Liver (tissue), 8 donors: ENCODE measurements at regions not wholly inside any gene's neighbourhood (a gene's known extent, or its start where the extent isn't known, plus 50 kb on each side); places are given as distances from the start of the nearest gene placed in this dataset.

Source experiments
- DNase-seq: peaks from one replicate; pipeline ENCODE4 v3.0.0-alpha.2; 2017; ENCODE audit warnings: low spot score
- H3K27ac ChIP-seq, 2 donors: one replicate each; pipeline ENCODE4 v1.7.0; 2013; ENCODE audit warnings: inconsistent platforms in 2 of 2, low read length in 2 of 2, control low read depth in 1 of 2, low read depth in 1 of 2, mild to moderate bottlenecking in 1 of 2
- H3K27me3 ChIP-seq, 4 donors: one replicate each; pipeline versions ENCODE4 v1.6.1 to v1.7.0; 2013; ENCODE audit warnings: low read length in 3 of 4, inconsistent platforms in 1 of 4, mild to moderate bottlenecking in 1 of 4, moderate library complexity in 1 of 4; ENCODE audit not compliant: control insufficient read depth in 4 of 4, insufficient read depth in 4 of 4
- H3K36me3 ChIP-seq, 4 donors: one replicate each; pipeline versions ENCODE4 v1.6.1 to v1.7.0; 2013; ENCODE audit warnings: low read length in 3 of 4, mild to moderate bottlenecking in 3 of 4, low read depth in 1 of 4, moderate library complexity in 1 of 4; ENCODE audit not compliant: control insufficient read depth in 4 of 4, insufficient read depth in 3 of 4
- H3K4me1 ChIP-seq, 4 donors: one replicate each; pipeline versions ENCODE4 v1.6.1 to v1.7.0; 2013; ENCODE audit warnings: low read length in 3 of 4, mild to moderate bottlenecking in 3 of 4, moderate library complexity in 1 of 4; ENCODE audit not compliant: control insufficient read depth in 4 of 4, insufficient read depth in 4 of 4
- H3K4me3 ChIP-seq, 3 donors: one replicate each; pipeline versions ENCODE4 v1.6.1 to v1.7.0; 2013; ENCODE audit warnings: low read length in 3 of 3, control low read depth in 1 of 3, low read depth in 1 of 3, mild to moderate bottlenecking in 1 of 3
- H3K9ac ChIP-seq, 2 donors: one replicate each; pipeline ENCODE4 v1.7.0; 2013; ENCODE audit warnings: low read length in 2 of 2, mild to moderate bottlenecking in 2 of 2, moderate library complexity in 2 of 2, control low read depth in 1 of 2, low read depth in 1 of 2
- H3K9me3 ChIP-seq, 4 donors: one replicate each; pipeline versions ENCODE4 v1.6.1 to v1.7.0; 2013; ENCODE audit warnings: low read length in 3 of 4; ENCODE audit not compliant: control insufficient read depth in 4 of 4
- ATF3 ChIP-seq: IDR thresholded peaks from 2 replicates; pipeline ENCODE4 v1.6.1; 2016; ENCODE audit warnings: antibody characterized with exemption
- CTCF ChIP-seq: fragments of 150-350 bp; IDR thresholded peaks from 2 replicates; pipeline ENCODE4 v1.5.1; 2017; ENCODE audit warnings: improper control_type of control experiment, low read depth, low read length; ENCODE audit not compliant: missing input control
- EGR1 ChIP-seq, 2 donors: IDR thresholded peaks; 2 replicates each; pipeline ENCODE4 v1.6.1; 2016 to 2018; ENCODE audit warnings: antibody characterized with exemption in 2 of 2, low read depth in 2 of 2
- FOXA1 ChIP-seq: IDR thresholded peaks from 2 replicates; pipeline ENCODE4 v1.6.1; 2016; ENCODE audit warnings: antibody characterized with exemption
- FOXA2 ChIP-seq: IDR thresholded peaks from 2 replicates; pipeline ENCODE4 v1.6.1; 2016; ENCODE audit warnings: antibody characterized with exemption
- GABPA ChIP-seq, 2 donors: IDR thresholded peaks in 1 of 2; conservative IDR thresholded peaks in 1 of 2; 2 replicates each; pipeline ENCODE4 v1.6.1; 2016; ENCODE audit warnings: antibody characterized with exemption in 2 of 2, mild to moderate bottlenecking in 1 of 2, moderate library complexity in 1 of 2
- HNF4A ChIP-seq, 2 donors: conservative IDR thresholded peaks; 2 replicates each; pipeline ENCODE4 v1.6.1; 2016; ENCODE audit warnings: antibody characterized with exemption in 2 of 2, mild to moderate bottlenecking in 2 of 2
- HNF4G ChIP-seq: IDR thresholded peaks from 2 replicates; pipeline ENCODE4 v1.6.1; 2016; ENCODE audit warnings: antibody characterized with exemption
- JUND ChIP-seq, 2 donors: IDR thresholded peaks; 2 replicates each; pipeline ENCODE4 v1.6.1; 2016; ENCODE audit warnings: antibody characterized with exemption in 2 of 2
- MAX ChIP-seq: IDR thresholded peaks from 2 replicates; pipeline ENCODE4 v1.6.1; 2016; ENCODE audit warnings: antibody characterized with exemption
- NR2F2 ChIP-seq: IDR thresholded peaks from 2 replicates; pipeline ENCODE4 v1.6.1; 2016; ENCODE audit warnings: antibody characterized with exemption
- RAD21 ChIP-seq, 2 donors: IDR thresholded peaks; 2 replicates each; pipeline ENCODE4 v1.6.1; 2016; ENCODE audit warnings: antibody characterized with exemption in 2 of 2, mild to moderate bottlenecking in 2 of 2
- REST ChIP-seq: IDR thresholded peaks from 2 replicates; pipeline ENCODE4 v1.6.1; 2016; ENCODE audit warnings: antibody characterized with exemption, mild to moderate bottlenecking
- RXRA ChIP-seq, 2 donors: IDR thresholded peaks; 2 replicates each; pipeline ENCODE4 v1.6.1; 2017 to 2018; ENCODE audit warnings: antibody characterized with exemption in 2 of 2, mild to moderate bottlenecking in 1 of 2
- SP1 ChIP-seq: IDR thresholded peaks from 2 replicates; pipeline ENCODE4 v1.6.1; 2018; ENCODE audit warnings: antibody characterized with exemption, mild to moderate bottlenecking
- TAF1 ChIP-seq: conservative IDR thresholded peaks from 2 replicates; pipeline ENCODE4 v1.6.1; 2016; ENCODE audit warnings: antibody characterized with exemption, mild to moderate bottlenecking
- YY1 ChIP-seq: IDR thresholded peaks from 2 replicates; pipeline ENCODE4 v1.6.1; 2016; ENCODE audit warnings: antibody characterized with exemption, mild to moderate bottlenecking
- WGBS: extraction: QIAGEN DNeasy Blood & Tissue Kit; methylation state at CpG from one replicate; pipeline ENCODE4 v1.1.7; 2013; 5-methylcytosine and 5-hydroxymethylcytosine counted together
- TF ChIP-seq, protein P1 (sequence below): IDR thresholded peaks from 2 replicates; pipeline ENCODE4 v1.6.1; 2016; ENCODE audit warnings: antibody characterized with exemption
- donor health status: healthy.
- donor health status: healthy.
- donor health status: healthy.
- donor health status: healthy.
- donor health status: healthy.

DNA sequence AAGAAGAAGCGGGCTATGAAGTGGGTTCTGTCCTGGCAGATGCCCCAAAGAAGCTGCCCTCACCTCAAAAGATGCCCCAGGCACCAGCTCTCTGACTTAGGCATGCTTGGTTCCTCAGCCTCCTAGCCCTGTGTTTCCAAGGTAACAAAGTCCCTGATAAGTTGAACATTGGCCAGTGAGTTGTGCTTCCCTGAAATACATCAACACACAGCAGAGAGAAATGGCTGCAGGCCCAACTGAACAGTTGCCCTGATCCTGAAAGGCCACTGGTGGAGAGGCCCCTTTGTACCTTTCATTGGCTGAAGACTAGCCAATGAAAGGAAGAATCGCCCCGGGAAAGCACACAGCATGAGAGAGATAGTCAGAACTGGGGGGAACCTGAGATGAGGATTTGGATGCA is 169.9 kb upstream of the CTNNB1 start:
- Histone ChIP-seq H3K36me3 (no peaks in the 10 kb centered on the region), H3K27me3 (no peaks in the 10 kb centered on the region), H3K9me3 (no peaks in the 10 kb centered on the region), H3K4me1 (no peaks in the 10 kb centered on the region), H3K4me3 (no peak overlapping the region), H3K9ac (no peak overlapping the region), H3K27ac (no peak overlapping the region)
- no peak for DNase-seq
- no peak for TF ChIP-seq RXRA (IDR thresholded peaks at IDR 0.05)
- TF ChIP-seq SP1, result no peak
- no peak for TF ChIP-seq RAD21 (IDR thresholded peaks at IDR 0.05)
- no peak for TF ChIP-seq YY1
- TF ChIP-seq CTCF, result no peak
- TF ChIP-seq MAX, result no peak
- no peak for TF ChIP-seq NR2F2
- TF ChIP-seq GABPA (IDR thresholded peaks at IDR 0.05 in 1 of 2, conservative IDR thresholded peaks at IDR 0.05 in 1 of 2), result no peak
- 56% methylated on average over 3 of the region's 3 CpGs for WGBS

DNA sequence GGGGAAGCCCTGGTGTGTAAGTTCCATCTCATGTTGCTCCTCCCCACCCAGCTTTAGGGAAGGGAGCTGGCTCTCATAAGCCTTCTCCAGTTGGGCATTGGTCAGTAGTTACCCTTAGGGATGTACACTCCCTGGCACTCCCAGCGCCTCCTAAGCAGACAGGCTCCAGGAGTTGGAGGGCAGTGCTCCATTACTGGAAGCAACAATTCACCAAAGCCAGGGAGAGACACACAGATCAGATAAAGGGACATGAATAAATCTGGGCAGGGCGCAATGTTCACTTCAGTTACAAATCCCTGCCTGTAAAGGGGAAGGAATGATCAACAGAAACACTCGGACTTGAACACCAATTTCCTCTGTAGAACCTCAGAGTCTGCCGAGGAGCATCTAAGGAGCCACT is 169.1 kb upstream of the CTNNB1 start:
- no peak for DNase-seq
- Histone ChIP-seq H3K36me3 (no peaks in the 10 kb centered on the region), H3K9ac (no peak overlapping the region), H3K27me3 (no peaks in the 10 kb centered on the region), H3K9me3 (no peaks in the 10 kb centered on the region), H3K4me1 (no peaks in the 10 kb centered on the region), H3K27ac (no peak overlapping the region), H3K4me3 (no peak overlapping the region)
- no peak for TF ChIP-seq NR2F2
- TF ChIP-seq GABPA (IDR thresholded peaks at IDR 0.05 in 1 of 2, conservative IDR thresholded peaks at IDR 0.05 in 1 of 2), result no peak
- TF ChIP-seq, protein P1, sequence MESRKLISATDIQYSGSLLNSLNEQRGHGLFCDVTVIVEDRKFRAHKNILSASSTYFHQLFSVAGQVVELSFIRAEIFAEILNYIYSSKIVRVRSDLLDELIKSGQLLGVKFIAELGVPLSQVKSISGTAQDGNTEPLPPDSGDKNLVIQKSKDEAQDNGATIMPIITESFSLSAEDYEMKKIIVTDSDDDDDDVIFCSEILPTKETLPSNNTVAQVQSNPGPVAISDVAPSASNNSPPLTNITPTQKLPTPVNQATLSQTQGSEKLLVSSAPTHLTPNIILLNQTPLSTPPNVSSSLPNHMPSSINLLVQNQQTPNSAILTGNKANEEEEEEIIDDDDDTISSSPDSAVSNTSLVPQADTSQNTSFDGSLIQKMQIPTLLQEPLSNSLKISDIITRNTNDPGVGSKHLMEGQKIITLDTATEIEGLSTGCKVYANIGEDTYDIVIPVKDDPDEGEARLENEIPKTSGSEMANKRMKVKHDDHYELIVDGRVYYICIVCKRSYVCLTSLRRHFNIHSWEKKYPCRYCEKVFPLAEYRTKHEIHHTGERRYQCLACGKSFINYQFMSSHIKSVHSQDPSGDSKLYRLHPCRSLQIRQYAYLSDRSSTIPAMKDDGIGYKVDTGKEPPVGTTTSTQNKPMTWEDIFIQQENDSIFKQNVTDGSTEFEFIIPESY, result no peak
- TF ChIP-seq YY1, result no peak
- TF ChIP-seq MAX, result no peak
- TF ChIP-seq RXRA (IDR thresholded peaks at IDR 0.05), result no peak
- TF ChIP-seq TAF1, result no peak
- no peak for TF ChIP-seq REST
- TF ChIP-seq CTCF, result no peak
- TF ChIP-seq FOXA1, result no peak
- TF ChIP-seq SP1, result no peak
- TF ChIP-seq HNF4A (conservative IDR thresholded peaks at IDR 0.05), result no peak
- no peak for TF ChIP-seq FOXA2
- no peak for TF ChIP-seq JUND (IDR thresholded peaks at IDR 0.05)
- no peak for TF ChIP-seq ATF3
- TF ChIP-seq EGR1 (IDR thresholded peaks at IDR 0.05; ENCODE audit: low read depth in 2 of 2), result no peak
- TF ChIP-seq HNF4G, result no peak
- no peak for TF ChIP-seq RAD21 (IDR thresholded peaks at IDR 0.05)
- WGBS, result 78% methylated on average over 4 of the region's 4 CpGs
